OCI-LY1 (cell line): ENCODE measurements at regions not wholly inside any gene's neighbourhood (a gene's known extent, or its start where the extent isn't known, plus 50 kb on each side); places are given as distances from the start of the nearest gene placed in this dataset.

Experiments
- EZH2 ChIP-seq: fragments of 200-600 bp; sonication (generic), shearing (Covaris generic); IDR thresholded peaks from 2 replicates; pipeline ENCODE4 v1.8.0; 2017; ENCODE audit warnings: borderline replicate concordance, mixed run types, mild to moderate bottlenecking, antibody characterized with exemption, low read length, moderate library complexity, mixed read lengths
- TF ChIP-seq, protein P1 (sequence below): fragments of 200-600 bp; sonication (generic), shearing (Covaris generic); IDR thresholded peaks from 2 replicates; pipeline ENCODE4 v1.5.1; 2017; ENCODE audit warnings: mild to moderate bottlenecking, antibody characterized with exemption, low read length, moderate library complexity, mixed read lengths

DNA sequence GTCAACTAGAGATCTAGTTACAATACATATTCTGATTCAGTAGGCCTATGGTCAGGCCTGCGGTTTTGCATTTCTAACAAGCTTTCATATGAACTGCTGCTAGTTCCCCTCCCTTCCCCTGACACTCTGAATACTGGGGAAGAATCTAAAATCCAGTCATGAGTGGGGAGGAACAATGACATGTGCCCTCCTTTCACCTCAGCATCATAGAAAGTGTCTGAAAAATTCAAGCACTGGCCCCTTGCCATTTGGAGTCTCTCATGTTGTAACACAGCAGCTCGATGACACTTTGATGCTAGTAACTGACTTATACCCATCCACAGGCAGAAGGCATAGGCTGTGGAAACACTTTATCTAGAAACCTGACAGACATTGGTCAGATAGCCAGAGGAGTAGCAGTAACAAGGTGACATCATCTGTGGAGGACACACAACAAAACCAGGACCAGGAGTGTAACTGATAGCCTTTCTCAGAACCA is 161.9 kb upstream of the RASSF8 start:
- TF ChIP-seq, protein P1, sequence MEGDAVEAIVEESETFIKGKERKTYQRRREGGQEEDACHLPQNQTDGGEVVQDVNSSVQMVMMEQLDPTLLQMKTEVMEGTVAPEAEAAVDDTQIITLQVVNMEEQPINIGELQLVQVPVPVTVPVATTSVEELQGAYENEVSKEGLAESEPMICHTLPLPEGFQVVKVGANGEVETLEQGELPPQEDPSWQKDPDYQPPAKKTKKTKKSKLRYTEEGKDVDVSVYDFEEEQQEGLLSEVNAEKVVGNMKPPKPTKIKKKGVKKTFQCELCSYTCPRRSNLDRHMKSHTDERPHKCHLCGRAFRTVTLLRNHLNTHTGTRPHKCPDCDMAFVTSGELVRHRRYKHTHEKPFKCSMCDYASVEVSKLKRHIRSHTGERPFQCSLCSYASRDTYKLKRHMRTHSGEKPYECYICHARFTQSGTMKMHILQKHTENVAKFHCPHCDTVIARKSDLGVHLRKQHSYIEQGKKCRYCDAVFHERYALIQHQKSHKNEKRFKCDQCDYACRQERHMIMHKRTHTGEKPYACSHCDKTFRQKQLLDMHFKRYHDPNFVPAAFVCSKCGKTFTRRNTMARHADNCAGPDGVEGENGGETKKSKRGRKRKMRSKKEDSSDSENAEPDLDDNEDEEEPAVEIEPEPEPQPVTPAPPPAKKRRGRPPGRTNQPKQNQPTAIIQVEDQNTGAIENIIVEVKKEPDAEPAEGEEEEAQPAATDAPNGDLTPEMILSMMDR, result no peak
- no peak for TF ChIP-seq EZH2
